WTC11 (cell line): ENCODE measurements at regions not wholly inside any gene's neighbourhood (a gene's known extent, or its start where the extent isn't known, plus 50 kb on each side); places are given as distances from the start of the nearest gene placed in this dataset.

Experiments
- ATF1 ChIP-seq: sonication (generic); formaldehyde crosslinking; IDR thresholded peaks from 2 replicates; pipeline ENCODE4 v1.8.1; 2023; ENCODE audit warnings: mild to moderate bottlenecking, moderate library complexity, missing genetic modification reagents
- CREB1 ChIP-seq: sonication (generic); formaldehyde crosslinking; IDR thresholded peaks from 2 replicates; pipeline ENCODE4 v1.8.0; 2023; ENCODE audit warnings: mild to moderate bottlenecking, missing genetic modification reagents
- CTCF ChIP-seq: fragments of 200-600 bp; IDR thresholded peaks from 2 replicates; pipeline ENCODE4 v1.8.0; 2022; ENCODE audit warnings: antibody characterized with exemption
- E2F1 ChIP-seq: sonication (generic); formaldehyde crosslinking; IDR thresholded peaks from 2 replicates; pipeline ENCODE4 v1.8.0; 2022; ENCODE audit warnings: mild to moderate bottlenecking, missing genetic modification reagents
- MAX ChIP-seq: sonication (generic); formaldehyde crosslinking; IDR thresholded peaks from 2 replicates; pipeline ENCODE4 v1.8.0; 2022; ENCODE audit warnings: mild to moderate bottlenecking, missing genetic modification reagents
- MYBL2 ChIP-seq: sonication (generic); formaldehyde crosslinking; IDR thresholded peaks from 2 replicates; pipeline ENCODE4 v1.8.1; 2023; ENCODE audit warnings: mild to moderate bottlenecking, moderate library complexity, missing genetic modification reagents
- NFYB ChIP-seq: sonication (generic); formaldehyde crosslinking; conservative IDR thresholded peaks from 2 replicates; pipeline ENCODE4 v1.8.0; 2022; ENCODE audit warnings: low read depth, missing genetic modification reagents
- NR2C2 ChIP-seq: sonication (generic); formaldehyde crosslinking; IDR thresholded peaks from 2 replicates; pipeline ENCODE4 v1.8.0; 2022; ENCODE audit warnings: mild to moderate bottlenecking, missing genetic modification reagents
- TEAD4 ChIP-seq: sonication (generic); formaldehyde crosslinking; IDR thresholded peaks from 2 replicates; pipeline ENCODE4 v1.8.0; 2022; ENCODE audit warnings: mild to moderate bottlenecking, missing genetic modification reagents
- USF1 ChIP-seq: sonication (generic); formaldehyde crosslinking; IDR thresholded peaks from 2 replicates; pipeline ENCODE4 v1.8.0; 2022; ENCODE audit warnings: mild to moderate bottlenecking, missing genetic modification reagents
- ZNF263 ChIP-seq: sonication (generic); formaldehyde crosslinking; IDR thresholded peaks from 2 replicates; pipeline ENCODE4 v1.8.1; 2022; ENCODE audit warnings: low read depth, mild to moderate bottlenecking, moderate library complexity, missing genetic modification reagents

- TF ChIP-seq CTCF (no peak), NFYB (CRISPR knock-in tag) (no peak), MAX (CRISPR knock-in tag) (no peak), ZNF263 (CRISPR knock-in tag) (no peak), TEAD4 (no peak), ATF1 (no peak), MYBL2 (CRISPR knock-in tag) (no peak), NR2C2 (CRISPR knock-in tag) (no peak), USF1 (CRISPR knock-in tag) (no peak), CREB1 (CRISPR knock-in tag) (no peak), E2F1 (no peak)
These were observed 91.7 kb downstream of the INHBB start for GRCh38 chr2:120437604-120438000.
